ENCODE measurements at regions not wholly inside any gene's neighbourhood (a gene's known extent, or its start where the extent isn't known, plus 50 kb on each side); places are given as distances from the start of the nearest gene placed in this dataset.

DNA sequence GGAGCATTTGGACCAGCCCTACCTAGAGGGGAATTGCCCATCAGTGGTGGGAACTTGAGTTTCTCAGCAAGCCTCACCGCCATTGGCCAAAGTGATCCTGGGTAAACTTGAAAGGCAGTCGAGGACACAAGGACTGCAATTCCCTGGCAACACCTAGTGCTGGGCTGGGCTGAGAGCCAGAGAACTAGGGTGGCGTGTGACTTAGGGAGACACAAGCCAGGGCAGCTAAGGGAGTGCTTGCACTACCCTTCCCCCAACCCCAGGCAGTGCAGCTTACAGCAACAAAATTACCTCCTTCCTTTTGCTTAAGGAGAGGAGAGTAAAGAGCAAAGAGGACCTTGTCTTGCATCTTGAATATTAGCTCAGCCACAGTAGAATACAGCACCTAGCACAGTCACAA, 176.9 kb upstream of the PRMT6 start:
- DNase-seq (no peak), ATAC-seq (no peak)

DNA sequence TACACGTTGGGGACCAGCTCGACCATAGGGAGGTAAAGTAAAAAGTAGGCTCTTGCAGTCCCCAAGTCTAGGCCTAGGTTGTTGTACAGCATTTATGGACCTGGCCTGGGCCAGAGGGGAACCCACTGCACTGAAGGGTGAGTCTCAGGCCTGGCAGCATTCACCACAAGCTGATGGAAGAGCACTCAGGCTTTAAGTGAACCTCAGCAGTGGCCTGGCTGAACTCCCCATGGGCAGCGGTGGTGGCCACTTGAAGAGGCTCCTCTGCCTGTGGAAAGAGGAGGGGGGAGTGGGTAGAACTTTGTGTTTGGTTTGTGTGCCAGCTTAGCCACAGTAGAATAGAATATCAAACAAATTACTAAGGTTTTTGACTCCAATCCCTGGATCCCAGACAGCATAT, 176.2 kb upstream of the PRMT6 start:
- no peak for DNase-seq
- no peak for ATAC-seq

DNA sequence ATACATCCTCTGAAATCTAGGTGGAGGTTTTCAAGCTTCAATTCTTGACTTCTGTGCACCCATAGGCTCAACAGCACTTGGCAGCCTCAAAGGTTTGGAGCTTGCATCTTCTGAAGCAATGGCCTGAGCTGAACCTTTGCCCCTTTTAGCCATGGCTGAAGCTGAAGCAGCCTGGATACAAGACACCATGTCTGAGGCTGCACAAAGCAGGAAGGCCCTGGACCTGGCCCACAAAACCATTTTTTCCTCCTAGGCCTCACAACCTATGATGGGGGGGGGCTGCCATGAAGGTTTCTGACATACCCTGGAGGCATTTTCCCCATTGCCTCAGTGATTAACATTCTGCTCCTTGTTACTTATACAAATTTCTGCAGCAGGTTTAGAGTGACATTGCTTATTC, 173.3 kb upstream of the PRMT6 start:
- ATAC-seq = no peak

GRCh38 chr1:106889059-106889458, 167.4 kb upstream of the PRMT6 start:
- ATAC-seq (no peak), DNase-seq (no peak)

More for the DNA sequence above, 173.3 kb upstream of the PRMT6 start:
- no peak for DNase-seq

DNA sequence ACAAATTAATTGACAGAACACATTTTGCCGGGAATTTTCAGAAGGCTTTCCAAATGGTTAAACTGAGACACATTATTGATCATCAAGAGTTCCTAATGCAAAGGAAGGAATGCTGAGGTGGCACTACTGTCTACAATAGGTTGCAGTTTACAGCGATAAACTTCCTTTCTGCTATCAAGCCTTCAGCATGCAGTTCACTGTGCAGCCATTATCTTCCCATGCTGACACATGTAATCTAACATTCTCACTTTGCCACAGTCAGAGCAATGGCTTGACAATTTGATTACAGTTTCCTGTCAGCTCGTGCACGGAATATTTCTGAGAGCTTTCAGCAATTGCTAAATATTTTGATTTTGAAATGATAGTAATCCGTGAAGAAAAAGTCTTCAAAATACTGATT, 166.9 kb upstream of the PRMT6 start:
- no peak for DNase-seq
- no peak for ATAC-seq

DNA sequence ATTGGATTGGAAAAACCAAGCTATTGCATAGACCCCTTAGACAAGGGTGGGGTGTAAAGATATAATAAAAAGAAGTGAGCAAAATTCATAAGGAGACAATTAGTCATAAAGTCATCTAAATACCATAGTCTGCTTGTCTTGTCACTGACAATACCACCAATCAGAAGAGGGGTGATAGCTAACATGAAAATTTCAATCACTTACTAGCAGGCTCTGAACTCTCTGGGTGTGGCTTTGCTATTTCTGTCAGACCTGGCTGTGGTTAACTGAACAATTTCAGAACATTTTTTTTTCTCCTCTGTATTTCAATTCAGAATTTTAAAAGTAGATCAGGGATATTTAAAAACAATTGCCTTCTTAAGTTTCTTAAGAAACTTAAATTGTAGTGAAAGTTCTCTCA, 158.5 kb upstream of the PRMT6 start:
- ATAC-seq (no peak), DNase-seq (no peak)

DNA sequence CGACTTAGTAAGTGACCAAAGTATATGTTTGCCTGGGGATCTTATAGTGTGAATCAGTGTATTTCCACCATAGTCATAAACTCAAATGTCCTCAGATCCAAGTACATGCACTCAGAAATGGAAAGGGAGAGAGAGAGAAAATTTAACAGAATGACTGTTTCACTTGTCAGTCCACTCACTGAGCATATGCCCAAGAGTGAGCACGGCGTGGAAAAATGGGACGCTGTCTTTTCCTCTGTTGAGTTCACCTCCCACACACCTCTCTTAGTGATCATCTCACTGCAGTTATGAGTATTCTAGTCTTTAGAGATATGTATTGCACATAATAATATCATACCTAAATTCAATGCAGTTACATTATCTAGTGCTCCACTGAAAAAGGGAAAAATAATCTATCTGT, 156.8 kb upstream of the PRMT6 start:
- no peak for DNase-seq
- ATAC-seq = no peak

DNA sequence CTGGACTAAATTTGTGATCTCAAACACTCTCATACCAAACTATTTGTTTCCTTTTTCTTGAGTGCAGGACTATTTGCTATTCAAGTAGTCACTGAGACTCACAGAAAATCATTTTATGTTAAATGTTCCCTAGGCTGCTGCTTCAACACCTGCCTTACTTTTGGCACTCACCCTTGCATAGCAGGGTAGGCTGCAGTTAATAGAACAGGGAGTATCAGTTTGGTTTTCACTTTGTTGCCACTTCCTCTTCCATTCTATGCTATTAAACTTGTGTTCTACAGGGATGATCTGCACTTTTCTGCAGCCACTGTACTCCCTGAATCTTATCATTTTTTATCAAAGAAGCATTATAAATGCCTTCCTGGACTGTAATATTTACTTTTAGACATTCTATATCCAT, 148.7 kb upstream of the PRMT6 start:
- DNase-seq (no peak), ATAC-seq (no peak)

DNA sequence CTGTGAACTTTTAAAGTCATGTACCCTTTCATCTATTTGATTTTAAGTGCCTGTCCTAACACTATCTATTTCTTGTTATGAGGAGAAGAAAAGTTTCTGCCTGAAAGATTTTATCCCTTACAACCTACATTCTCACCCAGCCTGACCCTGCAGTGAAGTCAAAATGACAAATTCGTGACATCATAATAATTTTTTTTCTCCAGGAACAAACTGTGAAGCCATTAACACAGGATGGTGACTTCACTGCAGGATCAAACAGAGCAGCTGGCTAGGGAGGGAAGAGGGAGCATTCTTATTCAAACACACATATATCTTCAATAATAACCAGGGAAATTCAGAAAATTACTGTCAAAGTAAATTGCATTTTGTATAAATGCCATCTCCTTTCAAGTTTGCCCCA, 147.8 kb upstream of the PRMT6 start:
- ATAC-seq = no peak
- DNase-seq = no peak

DNA sequence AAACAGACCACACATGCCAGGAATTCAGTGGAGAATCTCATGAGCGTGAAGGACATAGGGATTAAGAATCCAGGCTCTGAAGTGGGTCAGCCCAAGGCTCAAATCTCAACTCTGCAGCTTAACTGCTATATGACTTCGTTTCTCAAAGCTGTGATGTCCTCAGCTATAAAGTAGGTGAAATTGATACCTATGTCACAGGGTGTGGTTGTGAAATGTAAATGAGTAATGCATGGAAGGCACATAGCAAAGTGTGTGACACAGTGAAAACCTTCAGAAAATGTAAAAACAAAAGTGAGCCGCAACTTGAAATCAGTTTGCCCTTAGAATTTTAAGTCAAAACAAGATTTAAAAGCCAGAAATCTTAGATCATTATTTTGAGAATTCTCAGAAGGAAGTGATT, 145.7 kb upstream of the PRMT6 start:
- DNase-seq = no peak
- ATAC-seq = no peak

DNA sequence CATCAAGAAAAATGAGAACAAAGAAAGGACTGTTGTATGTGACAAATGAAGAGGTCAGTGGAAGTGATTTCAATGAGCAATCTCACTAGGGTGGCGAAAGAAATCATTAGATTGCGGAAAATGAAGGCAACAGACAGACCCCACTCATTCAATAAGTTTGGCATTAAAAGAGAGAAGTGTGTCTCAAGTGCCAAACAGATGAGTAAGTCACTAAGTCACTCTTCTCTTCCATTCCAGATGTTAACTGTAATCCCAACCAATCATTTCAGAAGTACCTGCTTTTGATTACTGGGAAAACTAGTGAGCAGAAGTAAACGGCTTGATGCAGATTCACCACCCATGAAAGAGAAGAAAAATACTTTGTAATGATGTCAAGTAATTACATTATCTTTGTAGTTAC, 144.3 kb upstream of the PRMT6 start:
- DNase-seq = no peak
- ATAC-seq = no peak

GRCh38 chr1:106921186-106921585, 135.3 kb upstream of the PRMT6 start:
- no peak for ATAC-seq
- DNase-seq = no peak

DNA sequence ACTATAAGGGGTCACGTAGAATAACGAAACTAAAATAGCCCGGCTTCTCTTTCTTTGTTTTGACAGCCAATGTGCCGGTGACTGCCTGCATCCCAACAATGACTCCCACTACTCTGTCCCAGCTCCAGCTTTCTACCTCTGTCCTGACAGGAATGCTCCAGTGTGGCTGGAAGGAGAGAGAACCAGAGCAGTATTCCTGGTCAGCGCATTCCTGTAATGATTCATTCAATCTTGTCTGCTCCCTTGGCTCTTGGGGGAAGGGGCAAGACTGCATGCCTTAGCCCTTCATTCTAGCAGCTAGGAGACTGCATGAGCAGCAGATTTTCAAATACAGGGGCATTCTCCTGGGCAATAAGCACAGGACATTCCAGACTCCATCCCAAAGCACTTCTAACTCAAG, 132.1 kb upstream of the PRMT6 start:
- DNase-seq (no peak), ATAC-seq (no peak)

DNA sequence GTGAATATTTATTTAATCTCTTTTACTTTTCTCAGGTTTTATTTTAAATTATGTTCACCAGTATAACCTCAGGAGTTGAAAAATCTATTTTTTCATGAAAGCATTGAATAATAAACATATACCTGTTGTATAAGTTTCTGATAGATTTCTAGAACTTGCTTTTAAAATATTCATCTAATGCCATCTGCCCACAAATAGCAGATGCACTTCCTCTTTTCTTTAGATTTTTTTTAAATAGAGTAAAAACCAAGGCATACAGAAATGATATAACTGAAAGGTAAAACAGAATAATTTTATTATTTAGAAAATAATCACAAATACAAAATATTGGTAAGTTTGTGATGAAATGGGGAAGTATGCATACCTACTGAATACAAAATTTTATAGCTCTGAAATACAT, 130.7 kb upstream of the PRMT6 start:
- ATAC-seq (no peak), DNase-seq (no peak)

- no peak for ATAC-seq
Measured at GRCh38 chr1:106926803-106927582, 129.5 kb upstream of the PRMT6 start.

DNA sequence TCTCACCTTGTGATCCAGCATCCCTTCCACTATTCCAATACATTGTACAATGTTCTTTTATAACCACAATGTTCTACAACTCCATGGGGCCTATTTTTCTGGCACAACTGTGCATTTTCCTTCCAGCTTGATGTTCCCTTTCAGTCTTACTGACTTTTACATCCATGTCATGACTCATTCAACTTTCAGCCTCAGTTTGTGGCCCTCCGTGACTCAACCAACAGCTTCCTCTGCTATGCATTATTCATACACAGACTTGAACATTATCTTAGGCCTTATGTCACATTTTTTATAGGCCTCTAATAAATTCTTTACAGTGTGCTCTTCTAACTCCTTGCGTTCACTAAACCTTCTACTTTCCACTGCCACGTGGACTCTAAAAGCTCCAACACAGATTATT, 119.4 kb upstream of the PRMT6 start:
- no peak for DNase-seq
- no peak for ATAC-seq

More at GRCh38 chr1:106926803-106927582, 129.5 kb upstream of the PRMT6 start:
- DNase-seq = no peak

GRCh38 chr1:106944721-106945120, 111.8 kb upstream of the PRMT6 start:
- DNase-seq = no peak

DNA sequence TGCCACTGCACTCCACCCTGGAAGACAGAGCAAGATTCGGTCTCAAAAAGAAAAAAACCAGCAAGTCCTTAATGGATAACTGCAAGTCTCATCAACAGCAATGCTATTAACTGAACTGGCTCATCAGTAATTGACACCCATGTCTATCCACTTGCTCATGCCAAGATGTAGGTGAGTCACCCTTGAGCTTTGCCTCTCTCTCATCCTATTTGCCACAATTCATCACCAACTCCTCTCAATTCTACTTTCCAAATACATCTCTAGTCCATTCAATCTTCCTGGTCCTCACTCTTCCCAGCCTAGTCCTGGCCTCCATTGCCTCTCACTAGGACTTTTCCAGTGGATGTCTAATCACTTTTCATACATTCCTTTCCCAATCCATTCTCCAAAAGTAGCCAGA, 103.7 kb upstream of the PRMT6 start:
- DNase-seq = no peak
- no peak for ATAC-seq

More at GRCh38 chr1:106944721-106945120, 111.8 kb upstream of the PRMT6 start:
- ATAC-seq = no peak

DNA sequence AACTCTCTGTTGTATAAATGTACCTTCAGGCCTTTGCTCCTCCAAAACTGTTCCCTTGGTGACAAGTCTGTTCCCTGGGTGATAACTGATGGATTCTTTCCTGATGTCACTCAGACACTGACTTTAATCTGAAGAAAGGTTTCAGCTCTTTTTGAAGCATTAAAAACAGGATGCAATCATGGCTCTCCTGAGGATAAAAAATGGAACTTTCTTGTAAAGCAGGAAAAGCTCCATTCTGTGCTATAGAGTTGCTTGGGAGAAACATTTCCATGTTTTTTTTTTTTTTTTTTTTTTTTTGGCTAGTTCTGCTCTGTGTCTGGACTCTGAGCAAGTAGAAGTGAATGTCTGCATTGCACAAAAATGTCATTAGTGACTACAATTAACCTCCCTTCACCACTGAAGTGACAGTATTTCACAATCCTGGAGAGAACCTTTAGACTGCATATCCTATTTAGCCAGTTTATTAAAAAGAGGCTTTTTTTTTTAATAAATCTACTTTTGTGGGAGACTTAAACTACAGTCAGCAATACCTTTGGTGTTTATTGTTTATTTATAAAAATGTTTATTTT, 101.7 kb upstream of the PRMT6 start:
- DNase-seq (no peak), ATAC-seq (no peak)

DNA sequence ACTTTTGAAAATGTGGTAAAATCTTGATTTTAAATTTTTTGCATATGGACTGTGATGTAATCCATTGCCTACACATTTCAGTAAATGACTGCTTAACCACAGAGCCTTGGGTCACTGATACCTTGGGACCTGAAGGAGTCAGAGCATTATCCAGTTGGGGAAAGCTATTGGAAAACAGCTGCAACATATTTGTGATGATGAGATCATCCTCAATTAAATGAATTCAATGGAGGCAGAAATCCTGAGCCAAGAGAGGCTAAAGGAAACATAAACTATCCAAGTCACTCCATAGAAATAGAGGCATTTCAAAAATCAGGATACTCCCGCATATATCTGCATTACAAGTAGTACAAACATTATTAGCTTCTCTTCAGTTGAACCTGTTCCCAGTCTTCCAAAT, 99.8 kb upstream of the PRMT6 start:
- ATAC-seq (no peak), DNase-seq (no peak)

DNA sequence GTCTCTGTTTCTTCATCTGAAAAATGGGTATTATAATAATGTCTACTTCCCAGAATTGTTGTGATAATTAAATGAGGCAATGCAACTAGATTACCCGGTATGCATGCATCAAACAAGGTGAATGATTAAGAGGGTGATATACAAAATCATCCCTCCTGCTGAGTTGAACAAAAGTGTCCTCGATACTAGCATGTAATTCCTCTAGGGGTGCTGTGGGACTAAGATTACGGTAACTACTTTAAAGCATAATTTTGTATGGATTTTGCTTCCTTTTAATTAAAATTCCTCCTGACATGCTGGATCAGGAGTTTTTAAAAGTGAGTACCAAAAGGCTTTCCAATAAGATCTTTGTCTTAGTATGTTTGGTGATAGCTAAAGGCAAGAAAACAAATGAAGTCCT, 98.7 kb upstream of the PRMT6 start:
- DNase-seq (no peak), ATAC-seq (no peak)

DNA sequence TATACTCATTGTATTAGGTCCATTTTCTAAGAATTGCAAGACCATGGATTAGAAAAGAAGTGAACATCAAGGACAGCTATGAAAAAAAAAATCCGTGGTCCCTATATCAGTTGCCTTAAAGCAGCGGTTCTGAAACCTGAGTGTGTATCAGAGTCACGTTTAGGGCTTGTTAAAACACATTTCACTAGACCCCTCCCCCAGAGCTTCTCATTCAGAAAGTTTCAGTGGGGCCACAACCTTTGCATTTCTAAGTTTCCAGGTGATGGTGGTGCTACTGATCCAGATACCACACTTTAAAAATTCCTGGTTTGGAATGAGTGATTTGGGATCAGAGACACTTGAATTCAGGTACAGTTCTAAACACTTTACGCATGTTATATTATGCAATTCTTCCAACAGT, 96.1 kb upstream of the PRMT6 start:
- no peak for DNase-seq
- ATAC-seq = no peak

- DNase-seq = no peak
Measured at GRCh38 chr1:106961646-106962045, 94.8 kb upstream of the PRMT6 start.

GRCh38 chr1:106962591-106962990, 93.9 kb upstream of the PRMT6 start:
- ATAC-seq = no peak
- no peak for DNase-seq

More at GRCh38 chr1:106961646-106962045, 94.8 kb upstream of the PRMT6 start:
- no peak for ATAC-seq

All from stimulated activated naive CD8-positive, alpha-beta T cell treated with anti-CD3 and anti-CD28 coated beads, Interleukin-15, Interleukin-2, amounts not matched to agents 100 U/mL and 50 U/mL, for 24 hours (primary cell).